NT2/D1 (cell line): ENCODE measurements at regions not wholly inside any gene's neighbourhood (a gene's known extent, or its start where the extent isn't known, plus 50 kb on each side); places are given as distances from the start of the nearest gene placed in this dataset.

Experiments
- YY1 ChIP-seq: IDR thresholded peaks from 2 replicates; pipeline ENCODE4 v1.6.1; 2011; ENCODE audit not compliant: insufficient read length, insufficient read depth
- ZNF274 ChIP-seq: IDR thresholded peaks from 2 replicates; pipeline ENCODE4 v1.6.1; 2011; ENCODE audit warnings: mild to moderate bottlenecking, low read depth, low read length

- no peak for TF ChIP-seq YY1
- no peak for TF ChIP-seq ZNF274
Observed at GRCh38 chr9:115411516-115411915, 293.6 kb upstream of the TNC start.
